Glomerular endothelial cell (primary cell): ENCODE measurements at regions not wholly inside any gene's neighbourhood (a gene's known extent, or its start where the extent isn't known, plus 50 kb on each side); places are given as distances from the start of the nearest gene placed in this dataset.

Experiments
- DNase-seq: peaks from one replicate; pipeline ENCODE4 v3.0.0-alpha.2; 2011; ENCODE audit warnings: low read depth, low spot score; ENCODE audit errors: extremely low read depth

DNA sequence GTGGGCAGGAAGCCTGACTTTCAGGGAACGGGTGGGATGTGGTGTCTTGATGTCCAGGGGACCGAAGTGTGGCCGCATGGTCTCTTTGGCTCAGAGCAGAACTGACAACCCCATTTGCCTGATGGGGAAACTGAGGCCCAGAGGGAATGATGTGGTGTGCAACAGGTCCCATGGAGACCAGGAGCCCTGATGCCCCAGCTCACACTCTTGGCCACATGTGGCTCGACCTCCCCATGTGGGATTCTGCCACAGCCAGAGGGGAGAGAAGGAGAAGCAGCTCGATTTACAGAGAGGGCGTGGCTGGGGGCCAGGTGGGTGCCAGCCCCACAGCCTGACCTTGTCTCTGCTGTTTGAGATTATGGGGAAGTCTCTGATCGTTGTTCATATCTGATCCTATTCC, 128.1 kb downstream of the TEX29 start:
- no peak for DNase-seq

DNA sequence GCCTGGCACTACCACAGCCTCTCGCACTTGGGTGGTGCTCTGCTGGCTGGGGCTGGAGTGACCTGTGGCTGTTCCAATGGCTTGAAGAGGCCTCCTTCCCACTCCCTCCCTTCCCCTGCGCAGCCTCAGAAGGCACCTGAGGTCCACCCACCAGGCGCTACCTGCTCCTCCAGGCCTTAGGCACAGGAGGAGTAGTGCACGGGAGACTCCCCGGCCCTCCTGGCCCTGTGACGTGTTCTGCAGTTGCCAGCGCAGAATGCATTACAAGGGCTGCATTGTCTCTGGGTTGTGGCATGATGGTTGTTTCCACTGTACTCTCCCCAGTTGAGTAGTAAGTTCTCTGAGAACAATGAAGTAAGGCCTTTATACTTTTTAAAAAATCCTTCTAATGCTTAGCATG, 128.6 kb downstream of the TEX29 start:
- no peak for DNase-seq

DNA sequence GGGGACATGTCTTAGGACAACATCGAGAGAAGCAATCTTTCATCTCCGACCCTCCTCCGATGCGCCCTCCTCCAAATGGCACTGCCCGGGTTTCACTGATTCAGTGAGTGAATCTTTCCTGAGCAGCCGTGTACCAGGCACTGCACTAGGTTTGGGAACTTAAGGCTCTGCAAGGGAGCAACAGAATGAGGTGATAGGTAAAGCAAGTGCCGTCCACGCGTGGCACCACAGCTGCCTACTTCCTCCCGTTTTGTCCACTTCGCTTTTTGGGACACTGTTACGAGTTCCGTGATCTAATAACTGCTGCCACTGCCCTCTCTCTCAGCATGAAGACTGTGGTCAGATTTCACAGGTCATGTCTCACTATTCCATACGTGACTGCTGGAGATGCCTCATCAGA, 131.0 kb downstream of the TEX29 start:
- DNase-seq, result no peak

DNA sequence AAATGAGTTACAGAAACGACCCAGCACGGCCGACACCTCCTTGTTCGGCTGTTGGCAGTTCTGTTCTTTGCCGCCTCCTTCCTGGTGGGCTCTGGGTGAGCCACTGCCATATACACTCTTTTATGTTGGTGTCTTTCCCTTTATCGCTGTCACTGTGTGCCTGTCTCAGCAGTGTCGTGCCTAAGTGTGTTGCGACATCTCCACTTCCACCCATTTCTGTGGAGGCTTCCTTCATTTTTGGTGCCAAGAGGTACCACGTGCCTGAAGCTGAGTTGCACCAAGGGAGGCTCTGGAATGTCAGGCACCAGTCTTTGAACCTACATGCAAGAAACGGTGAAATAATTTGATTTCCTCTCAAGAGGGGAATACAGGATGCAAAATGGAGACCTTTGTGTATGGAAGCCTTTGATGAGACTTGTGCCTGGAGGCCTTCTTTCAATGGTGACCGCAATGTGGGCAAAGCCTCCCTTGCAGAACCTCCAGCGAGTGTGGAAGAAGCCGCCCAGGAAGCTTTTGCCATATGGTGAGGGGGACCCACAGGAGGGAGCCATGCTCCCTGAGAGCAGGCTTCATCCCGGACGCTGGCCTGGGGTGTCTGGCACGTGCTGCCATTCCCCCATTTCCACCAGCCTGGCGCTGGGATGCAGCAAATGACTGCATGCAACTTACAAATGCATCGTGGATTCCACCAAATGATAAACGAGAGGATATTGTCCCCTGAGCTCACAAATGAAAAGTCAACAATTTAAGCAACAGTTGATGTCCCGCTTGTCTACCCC, 136.2 kb downstream of the TEX29 start:
- no peak for DNase-seq

DNA sequence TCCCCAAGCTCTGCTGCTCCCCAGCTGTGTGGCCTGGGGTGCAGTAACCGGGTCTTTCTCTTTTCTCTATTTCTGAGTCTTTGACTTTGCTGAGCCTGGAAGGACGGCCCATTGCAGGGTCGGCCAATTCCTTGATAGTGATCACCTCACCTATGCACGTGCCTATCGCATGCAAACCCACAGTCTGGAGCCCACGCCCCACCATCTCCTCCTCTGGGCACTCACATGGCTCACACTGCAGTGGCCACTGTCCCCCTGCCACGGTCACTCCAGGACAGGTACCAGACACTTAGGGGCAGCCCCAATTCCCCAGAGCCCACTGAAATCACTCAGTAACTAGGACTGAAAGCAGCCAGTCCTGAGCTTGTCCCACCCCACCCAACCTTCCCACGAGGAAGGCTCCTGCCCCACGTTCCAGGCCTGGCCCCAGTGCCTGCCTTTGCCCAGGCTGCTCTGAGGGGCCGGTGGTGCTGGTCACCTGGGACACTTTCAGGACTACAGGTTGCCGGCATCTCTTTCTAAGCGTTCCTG, 137.6 kb downstream of the TEX29 start:
- no peak for DNase-seq

DNA sequence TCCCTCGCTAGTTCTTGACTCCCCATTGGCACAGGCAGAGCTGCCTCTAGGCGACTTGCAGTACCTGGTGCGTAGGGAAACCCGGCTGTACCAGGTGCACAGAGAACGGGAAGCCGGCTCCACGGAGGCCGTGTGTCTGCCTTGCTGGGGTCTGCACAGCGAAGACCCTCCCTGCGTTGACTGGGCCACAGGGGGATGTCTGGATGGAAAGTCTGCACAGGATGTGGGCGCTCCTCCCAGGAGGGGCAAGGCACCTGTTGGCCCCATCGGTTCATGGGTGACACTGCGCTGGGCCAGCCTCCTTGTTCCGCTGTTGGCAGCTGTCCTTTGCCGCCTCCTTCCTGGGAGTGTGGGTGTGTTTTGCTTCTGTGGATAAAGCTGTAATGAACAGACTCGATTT, 138.3 kb downstream of the TEX29 start:
- no peak for DNase-seq

DNA sequence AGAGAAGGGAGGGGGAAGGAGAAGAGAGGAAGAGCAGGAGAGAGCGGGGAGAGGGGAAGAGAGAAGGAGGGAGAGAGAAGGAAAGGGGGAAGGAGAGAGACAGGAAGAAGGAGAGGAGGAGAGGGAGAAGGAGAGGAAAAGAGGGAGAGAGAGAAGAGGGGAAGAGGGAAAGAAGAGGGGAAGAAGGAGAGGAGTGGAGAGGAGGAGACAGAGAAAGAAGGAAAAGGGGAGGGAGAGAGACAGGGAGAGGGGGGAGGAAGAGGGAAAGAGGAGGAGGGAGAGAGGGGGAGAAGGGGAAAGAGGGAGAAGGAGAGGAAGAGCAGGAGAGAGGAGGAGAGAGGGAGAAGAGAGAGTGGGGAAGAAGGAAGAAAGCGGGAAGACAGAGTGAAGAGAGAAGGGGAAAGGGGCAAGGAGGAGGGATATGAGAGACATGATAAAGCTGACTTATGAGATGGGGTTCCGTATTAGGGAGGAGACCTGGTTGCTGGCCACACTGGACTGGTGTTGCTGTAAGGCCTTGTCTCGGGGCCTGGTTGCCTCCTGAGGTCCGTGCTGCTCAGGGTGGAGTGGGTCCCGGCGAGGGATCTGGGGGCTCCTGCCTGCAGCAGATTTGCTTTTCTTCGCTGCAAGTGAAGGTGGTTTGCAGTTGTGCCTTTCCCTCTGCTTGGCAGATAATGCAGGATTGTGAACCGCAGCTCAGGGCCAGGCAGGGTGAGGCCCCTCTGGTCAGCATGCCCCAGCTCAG, 139.5 kb downstream of the TEX29 start:
- no peak for DNase-seq

DNA sequence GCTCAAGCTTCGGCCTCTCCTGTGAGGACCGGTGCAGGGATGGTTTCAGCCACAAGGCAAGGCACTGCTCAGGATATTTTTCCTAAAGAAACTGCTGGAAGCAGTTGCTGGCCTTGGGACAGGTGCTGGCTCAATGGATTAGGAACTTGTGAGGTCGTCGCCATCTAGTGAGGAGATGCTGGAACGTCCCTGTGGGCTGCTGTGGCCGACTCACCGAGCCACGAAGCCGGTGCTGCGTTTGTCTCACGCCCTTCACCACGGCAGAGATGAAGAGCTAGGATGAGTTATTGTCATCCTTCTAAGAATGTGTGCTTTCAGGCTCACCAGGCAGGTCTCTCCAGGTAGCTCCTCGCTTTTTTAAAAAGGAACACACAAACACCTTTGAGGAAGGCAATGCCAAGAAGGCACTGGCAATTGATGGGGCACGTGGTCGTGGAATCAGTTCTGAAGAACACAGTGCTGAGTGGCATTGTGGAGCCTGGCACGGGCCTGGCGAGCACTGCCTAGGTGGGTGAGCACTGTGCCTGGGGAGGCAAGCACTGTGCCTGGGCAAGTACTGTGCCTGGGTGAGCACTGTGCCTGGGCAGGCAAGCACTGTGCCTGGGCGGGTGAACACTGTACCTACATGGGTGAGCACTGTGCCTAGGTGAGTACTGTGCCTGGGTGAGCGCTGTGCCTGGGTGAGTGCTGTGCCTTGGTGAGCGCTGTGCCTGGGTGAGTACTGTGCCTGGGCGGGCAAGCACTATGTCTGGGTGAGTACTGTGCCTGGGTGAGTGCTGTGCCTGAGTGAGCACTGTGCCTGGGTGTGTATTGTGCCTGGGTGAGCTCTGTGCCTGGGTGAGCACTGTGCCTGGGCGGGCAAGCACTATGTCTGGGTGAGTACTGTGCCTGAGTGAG, 140.4 kb downstream of the TEX29 start:
- DNase-seq, result no peak

DNA sequence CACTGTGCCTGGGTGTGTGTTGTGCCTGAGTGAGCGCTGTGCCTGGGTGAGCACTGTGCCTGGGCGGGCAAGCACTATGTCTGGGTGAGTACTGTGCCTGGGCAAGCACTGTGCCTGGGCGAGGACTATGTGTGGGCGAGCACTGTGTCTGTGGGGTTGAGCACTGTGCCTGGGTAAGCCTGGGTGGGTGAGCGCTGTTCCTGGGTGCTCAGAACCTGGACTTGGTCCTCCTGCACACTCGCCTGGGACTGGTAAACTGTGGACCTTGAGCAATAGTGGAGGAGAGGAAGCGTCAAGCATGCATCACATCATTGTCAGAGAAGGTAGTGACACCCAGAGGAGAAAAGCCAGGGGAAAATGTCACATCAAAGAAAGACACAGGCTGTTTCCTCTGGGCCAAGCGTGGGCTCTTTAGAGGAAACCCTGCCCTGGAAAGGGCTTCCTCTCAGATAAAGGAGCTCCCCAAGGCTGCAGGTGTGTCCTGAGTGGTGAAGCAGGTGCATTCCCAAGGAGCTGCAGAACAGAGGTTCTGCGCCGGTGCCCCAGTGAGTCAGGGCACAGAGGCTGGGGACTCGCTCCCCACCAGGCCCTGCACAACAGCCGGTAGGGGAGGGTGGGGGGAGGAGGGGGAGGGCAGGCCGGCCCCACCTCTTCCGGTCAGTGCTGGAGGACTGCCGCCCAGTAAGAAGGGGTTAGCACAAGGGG, 141.2 kb downstream of the TEX29 start:
- DNase-seq, result no peak

DNA sequence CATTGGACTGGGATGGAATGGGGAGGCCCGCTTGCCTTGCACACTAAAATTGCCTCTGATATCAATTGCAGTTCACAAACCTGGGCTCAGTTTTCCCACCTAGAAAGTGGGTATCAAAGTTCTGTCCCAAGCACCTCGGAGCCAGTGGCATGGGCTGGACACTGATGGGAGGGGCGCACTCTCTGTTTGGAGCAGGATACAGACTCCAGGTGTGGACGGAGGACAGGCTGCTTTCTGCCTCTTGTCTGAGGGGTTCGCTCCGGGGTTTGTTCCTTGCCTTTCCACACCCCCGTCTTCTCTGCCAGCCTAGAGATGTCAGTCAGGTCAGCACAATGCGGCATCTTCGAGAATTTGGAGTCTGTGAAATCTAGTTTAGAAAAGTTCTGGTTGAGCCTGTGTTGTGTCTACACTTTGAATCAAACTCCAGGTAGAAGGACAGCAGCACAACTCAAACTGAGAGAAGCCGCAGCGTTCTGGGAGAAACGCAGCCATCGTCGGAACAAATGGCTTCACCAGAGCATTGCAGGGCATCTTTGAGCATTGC, 141.9 kb downstream of the TEX29 start:
- DNase-seq, result no peak

DNA sequence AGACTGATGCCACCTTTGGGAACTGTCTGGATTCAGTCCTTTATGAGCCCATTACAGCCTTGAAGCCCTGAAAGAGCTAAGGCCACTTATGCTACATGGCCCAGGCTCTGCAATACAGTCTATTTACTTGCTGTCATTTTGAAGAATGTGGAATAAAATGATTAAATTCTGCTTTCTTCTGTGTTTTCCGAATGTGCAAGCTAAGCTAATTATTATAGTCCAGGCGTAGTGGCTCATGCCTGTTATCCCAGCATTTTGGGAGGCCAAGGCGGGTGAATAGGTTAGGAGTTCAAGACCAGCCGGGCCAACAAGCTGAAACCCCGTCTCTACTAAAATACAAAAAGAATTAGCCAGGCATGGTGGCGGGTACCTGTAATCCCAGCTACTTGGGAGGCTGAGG, 142.5 kb downstream of the TEX29 start:
- no peak for DNase-seq

DNA sequence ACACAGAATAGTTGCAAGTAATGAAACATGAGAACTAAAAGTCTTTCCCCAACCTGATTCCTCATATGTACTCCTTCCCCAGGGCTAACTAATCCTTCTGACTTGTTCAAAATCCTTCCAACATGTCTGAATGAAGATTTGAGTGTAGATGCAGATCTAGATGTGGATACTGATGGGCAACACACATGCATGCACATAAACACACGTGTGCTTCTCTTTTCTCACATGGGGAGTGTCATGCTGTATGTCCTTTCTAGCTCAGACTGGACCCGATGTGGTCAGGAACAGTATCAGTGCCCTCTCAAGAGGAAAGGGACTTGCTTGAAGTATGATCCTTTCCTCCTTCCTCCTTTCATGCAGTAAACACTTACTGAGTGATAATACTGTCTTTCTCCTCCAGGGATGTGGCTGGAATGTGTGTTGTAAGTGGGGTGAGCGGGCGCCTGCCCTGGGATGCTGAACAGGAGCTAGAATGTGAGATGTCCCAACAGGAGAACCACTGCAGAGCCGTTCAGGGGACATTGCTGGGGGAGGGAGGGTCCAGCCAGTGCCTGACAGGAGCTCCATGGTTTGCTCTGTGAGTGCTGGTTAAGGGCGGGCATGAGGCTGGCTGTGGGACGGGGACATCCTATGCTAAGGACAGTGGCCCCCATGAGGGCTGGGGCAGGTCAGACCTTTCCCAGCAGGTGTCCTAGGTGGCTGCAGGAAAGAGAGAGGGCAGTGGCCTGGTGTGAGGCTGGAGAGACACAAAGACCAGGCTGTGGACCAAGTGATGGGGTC, 146.9 kb downstream of the TEX29 start:
- no peak for DNase-seq

DNA sequence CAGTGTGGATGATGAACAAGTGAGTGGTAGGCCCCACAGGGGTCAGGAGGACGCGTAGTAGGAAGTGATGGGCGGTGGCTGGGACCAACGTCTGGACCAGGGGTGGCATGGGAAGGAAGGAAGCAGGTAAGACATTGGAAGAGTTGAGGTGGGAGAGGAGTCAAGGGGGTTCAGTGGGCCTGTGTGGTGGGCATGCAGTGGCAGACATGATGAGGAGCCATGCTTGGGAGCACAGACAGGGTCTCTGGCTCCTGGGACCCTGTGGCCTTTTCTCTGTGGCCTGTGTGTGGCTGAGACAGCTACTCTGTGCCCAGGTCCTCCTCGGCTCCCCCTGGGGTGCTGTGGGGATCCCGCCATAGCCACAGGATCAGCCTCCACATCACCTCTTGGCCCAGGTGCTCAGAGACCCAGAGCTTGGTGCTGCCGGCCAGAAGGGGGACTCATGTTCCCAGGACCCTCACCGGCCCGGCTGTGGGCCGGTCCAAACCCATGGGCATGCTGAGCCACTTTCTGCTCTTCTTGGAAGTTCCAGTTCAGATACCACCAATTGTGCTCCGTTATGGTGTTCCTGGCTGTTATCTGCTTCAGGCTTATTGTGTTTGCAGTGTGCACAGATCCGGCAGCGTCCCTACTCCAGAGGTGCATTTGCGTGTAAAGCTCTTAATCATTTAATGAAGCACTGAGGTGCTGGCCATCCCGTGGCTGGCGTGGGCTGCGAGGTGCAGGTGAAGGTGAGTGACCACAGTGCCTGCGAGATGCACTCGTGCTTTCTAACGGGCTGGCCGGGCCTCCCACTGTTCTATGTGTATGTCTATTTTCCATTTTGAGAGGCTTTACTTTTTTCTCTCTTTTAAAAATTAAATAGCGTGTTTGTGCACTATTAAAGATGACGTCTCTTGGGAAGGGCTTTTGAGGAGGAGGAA, 147.9 kb downstream of the TEX29 start:
- no peak for DNase-seq

DNA sequence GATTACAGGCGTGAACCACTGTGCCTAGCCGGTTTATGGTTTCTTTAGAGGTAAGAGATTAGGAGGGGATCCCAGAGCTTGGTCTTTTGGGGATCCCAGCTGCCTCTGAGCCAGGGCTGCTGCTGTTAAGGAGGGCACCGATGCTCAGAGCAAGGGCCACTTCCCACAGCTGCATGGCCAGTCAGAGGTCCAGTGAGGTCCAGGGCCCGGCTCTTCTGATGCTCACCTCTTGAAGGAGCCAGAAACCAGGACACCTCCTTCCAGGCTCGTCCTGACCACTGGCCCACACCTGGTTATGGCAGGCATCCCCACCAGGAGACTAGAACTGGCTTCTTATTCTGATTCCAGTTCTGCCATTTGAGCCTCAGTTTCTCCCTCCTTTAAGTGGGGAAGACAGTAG, 149.0 kb downstream of the TEX29 start:
- DNase-seq, result no peak

DNA sequence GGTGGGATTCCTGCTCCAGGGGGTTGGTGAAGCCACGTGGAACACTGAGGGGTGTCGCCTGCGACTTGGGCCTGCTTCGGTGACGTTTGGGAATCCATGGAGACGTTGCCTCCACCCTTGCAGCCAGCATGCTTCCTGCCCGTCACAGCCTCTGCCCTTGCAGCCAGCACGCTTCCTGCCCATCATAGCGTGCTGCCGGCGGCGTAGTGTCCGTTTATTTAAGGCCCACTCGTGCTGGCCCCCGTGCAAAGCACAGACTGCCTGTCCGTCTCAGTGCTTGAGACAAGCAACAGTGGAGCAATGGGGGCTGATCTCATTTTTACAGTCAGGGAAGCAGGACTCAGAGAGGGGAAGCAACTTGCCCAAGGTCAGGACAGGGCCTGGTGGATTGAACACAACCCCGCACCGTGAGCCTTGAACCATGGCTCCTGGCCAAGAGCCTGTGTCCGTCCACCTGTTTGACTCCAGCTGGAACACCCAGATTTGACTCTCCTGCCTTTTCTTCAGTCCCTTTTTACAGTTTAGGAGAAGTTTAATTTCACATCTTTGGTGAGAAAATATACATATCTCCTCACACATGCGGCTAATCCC, 149.6 kb downstream of the TEX29 start:
- DNase-seq, result no peak

DNA sequence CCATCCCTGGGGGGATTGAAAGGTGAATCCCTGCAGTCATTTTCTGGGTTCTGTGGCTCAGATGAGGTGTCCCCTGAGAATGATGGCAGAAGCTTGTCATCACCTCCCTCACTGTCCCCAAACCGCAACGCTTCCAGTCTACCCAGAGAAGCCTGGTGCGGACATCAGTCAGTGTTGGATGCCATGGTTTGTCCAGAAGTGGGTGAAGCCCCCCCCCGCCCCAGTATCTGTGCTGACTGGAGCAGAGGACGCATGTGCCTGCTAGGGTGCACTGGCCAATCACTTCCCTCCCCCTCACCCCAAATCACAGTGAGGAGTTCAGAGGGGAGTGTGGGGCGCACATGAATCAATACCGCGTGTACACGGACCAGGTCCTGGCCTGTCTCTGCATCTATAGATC, 150.5 kb downstream of the TEX29 start:
- no peak for DNase-seq

DNA sequence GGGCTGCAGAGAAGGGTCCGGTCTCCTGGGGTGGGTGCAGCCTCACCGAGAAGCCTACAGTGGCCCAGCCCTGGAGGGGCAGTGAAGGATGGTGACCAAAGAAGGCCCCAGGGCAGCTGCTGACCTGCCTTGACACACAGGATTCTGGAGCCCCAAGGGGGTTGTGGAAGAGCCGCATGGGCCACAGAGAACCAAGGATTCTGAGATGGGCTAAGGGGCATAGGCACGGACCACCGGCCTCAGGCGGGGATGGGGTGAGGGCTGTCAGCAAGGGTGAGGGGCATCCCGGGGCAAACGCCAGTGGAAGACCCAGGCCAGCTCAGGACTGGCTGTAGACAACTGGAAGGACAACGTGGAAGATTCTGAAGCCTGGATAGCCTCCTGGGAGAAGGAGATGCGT, 151.6 kb downstream of the TEX29 start:
- DNase-seq, result no peak
